ENCODE measurements at regions not wholly inside any gene's neighbourhood (a gene's known extent, or its start where the extent isn't known, plus 50 kb on each side); places are given as distances from the start of the nearest gene placed in this dataset.
A peak's percentile ranks its signal among the peaks of the same experiment; 100 is the strongest.

DNA sequence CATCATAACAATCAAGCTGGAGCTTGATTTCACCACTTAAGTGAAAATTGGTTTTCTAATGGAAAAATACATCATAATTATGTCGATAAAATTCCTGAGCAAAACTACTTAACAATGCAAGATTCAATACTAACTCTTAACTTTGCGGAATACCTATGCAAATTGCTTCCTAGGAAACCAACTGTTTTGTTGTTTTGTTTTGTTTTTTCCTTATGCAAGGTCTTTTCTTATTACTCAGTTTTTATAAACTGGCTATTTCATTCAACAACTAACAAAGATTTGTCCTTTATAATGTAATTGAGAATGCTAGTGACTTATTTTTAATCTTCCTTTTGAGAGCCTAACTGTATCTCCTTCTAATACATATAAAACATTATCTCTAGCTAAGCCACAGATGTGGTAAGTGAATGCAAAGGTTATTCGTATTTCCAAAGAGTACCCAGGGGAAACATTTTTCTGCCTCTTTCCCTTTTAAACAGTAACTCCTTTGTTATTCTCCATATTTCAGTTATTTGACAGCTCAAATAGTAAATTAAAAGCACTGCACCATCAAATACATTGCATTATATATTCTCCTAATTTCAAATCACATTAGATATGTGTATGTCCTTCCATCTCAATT, 609.4 kb downstream of the SLCO4C1 start:
- intact Hi-C loops (cut with DNase I) = no loop called here
- H3K9me3 ChIP-seq (replicated peaks in 1 of 3) = no peaks in the 10 kb centered on the region
- 58 to 69% (median 62%) methylated on average over 3 of the region's 3 CpGs for WGBS, 4 donors
- TF ChIP-seq POLR2A (IDR thresholded peaks at IDR 0.05) = no peak
- TF ChIP-seq, protein P1, sequence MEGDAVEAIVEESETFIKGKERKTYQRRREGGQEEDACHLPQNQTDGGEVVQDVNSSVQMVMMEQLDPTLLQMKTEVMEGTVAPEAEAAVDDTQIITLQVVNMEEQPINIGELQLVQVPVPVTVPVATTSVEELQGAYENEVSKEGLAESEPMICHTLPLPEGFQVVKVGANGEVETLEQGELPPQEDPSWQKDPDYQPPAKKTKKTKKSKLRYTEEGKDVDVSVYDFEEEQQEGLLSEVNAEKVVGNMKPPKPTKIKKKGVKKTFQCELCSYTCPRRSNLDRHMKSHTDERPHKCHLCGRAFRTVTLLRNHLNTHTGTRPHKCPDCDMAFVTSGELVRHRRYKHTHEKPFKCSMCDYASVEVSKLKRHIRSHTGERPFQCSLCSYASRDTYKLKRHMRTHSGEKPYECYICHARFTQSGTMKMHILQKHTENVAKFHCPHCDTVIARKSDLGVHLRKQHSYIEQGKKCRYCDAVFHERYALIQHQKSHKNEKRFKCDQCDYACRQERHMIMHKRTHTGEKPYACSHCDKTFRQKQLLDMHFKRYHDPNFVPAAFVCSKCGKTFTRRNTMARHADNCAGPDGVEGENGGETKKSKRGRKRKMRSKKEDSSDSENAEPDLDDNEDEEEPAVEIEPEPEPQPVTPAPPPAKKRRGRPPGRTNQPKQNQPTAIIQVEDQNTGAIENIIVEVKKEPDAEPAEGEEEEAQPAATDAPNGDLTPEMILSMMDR (IDR thresholded peaks at IDR 0.05) = no peak
- H3K27ac ChIP-seq = no peak overlapping the region
- no peak overlapping the region for H3K4me3 ChIP-seq
- H3K27me3 ChIP-seq = no peaks in the 10 kb centered on the region
- no peak for DNase-seq
- H3K36me3 ChIP-seq (replicated peaks in 1 of 2) = no peaks in the 10 kb centered on the region
- no peaks in the 10 kb centered on the region for H3K4me1 ChIP-seq (replicated peaks in 1 of 2)

DNA sequence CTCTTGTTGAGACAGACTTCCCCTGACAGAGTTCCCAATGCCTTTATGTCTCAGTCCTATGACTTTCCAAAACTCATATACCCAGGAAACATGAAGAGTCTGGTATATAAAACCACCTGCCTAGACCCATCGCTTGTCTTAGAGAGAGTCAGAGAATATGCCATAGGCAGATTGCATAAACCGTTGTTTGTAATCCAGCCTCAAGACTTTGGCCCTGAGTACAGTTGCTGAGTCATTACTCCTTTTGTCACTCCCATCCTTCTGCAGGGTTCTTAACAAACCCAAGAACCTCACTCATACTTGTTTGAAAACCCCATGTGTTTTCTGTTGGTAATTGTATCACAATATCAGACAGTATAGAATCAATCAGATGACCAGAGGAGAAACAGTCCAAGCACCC, 616.3 kb downstream of the SLCO4C1 start:
- Histone ChIP-seq H3K27me3 (no peaks in the 10 kb centered on the region), H3K4me1 (replicated peaks in 1 of 2) (no peaks in the 10 kb centered on the region), H3K27ac (no peak overlapping the region), H3K36me3 (replicated peaks in 1 of 2) (no peaks in the 10 kb centered on the region), H3K9me3 (replicated peaks in 1 of 3) (no peaks in the 10 kb centered on the region), H3K4me3 (no peak overlapping the region)
- TF ChIP-seq, protein P1 (IDR thresholded peaks at IDR 0.05) = no peak
- no peak for TF ChIP-seq POLR2A (IDR thresholded peaks at IDR 0.05)
- DNase-seq = no peak
- intact Hi-C loops (cut with DNase I) = no loop called here
- 58 to 72% (median 67%) methylated on average over 2 of the region's 2 CpGs for whole genome bisulfite sequencing, 4 donors

GRCh38 chr5:101678481-101679193, 617.4 kb downstream of the SLCO4C1 start:
- WGBS, 4 donors = 14 to 17% (median 15%) methylated on average over 7 of the region's 7 CpGs
- DNase-seq = peak; percentile 28 to 86 (median 61)
- H3K27me3 ChIP-seq = no peaks in the 10 kb centered on the region
- intact Hi-C loops (cut with DNase I) = no loop called here
- no peaks in the 10 kb centered on the region for H3K36me3 ChIP-seq (replicated peaks in 1 of 2)
- H3K9me3 ChIP-seq (replicated peaks in 1 of 3) = no peaks in the 10 kb centered on the region
- TF ChIP-seq, protein P1 (IDR thresholded peaks at IDR 0.05) = peak; percentile 53 to 84 (median 66)
- no peak for TF ChIP-seq POLR2A (IDR thresholded peaks at IDR 0.05)
- H3K4me3 ChIP-seq = no peak overlapping the region
- H3K27ac ChIP-seq = no peak overlapping the region
- no peaks in the 10 kb centered on the region for H3K4me1 ChIP-seq (replicated peaks in 1 of 2)

- Histone ChIP-seq H3K9me3 (replicated peaks in 1 of 3) (no peaks in the 10 kb centered on the region), H3K4me3 (no peak overlapping the region), H3K4me1 (replicated peaks in 1 of 2) (no peaks in the 10 kb centered on the region), H3K27ac (no peak overlapping the region), H3K36me3 (replicated peaks in 1 of 2) (no peaks in the 10 kb centered on the region), H3K27me3 (no peaks in the 10 kb centered on the region)
- DNase-seq = no peak
- intact Hi-C loops (cut with DNase I) = no loop called here
- 39 to 58% (median 47%) methylated on average over 5 of the region's 5 CpGs for WGBS, 4 donors
- TF ChIP-seq, protein P1 (IDR thresholded peaks at IDR 0.05) = no peak
- no peak for TF ChIP-seq POLR2A (IDR thresholded peaks at IDR 0.05)
Observed at GRCh38 chr5:101677961-101678360, 618.1 kb downstream of the SLCO4C1 start.

Measured in adrenal gland (tissue), 9 donors.